ENCODE measurements at regions not wholly inside any gene's neighbourhood (a gene's known extent, or its start where the extent isn't known, plus 50 kb on each side); places are given as distances from the start of the nearest gene placed in this dataset.

GRCh38 chr9:115998666-115999065, 154.9 kb upstream of the PAPPA start:
- Histone ChIP-seq H3K27ac (ENCODE audit: low read depth in 2 of 2, low read length in 1 of 2) (peak overlapping the region in 1 of 2 experiments; percentile 83; a peak in 3 of 4 replicates), H3K79me2 (ENCODE audit: insufficient read depth) (no peaks in the 10 kb centered on the region), H3K9me3 (no peaks in the 10 kb centered on the region), H4K20me1 (ENCODE audit: insufficient read depth) (no peaks in the 10 kb centered on the region), H3K9me2 (no peaks in the 10 kb centered on the region), H3K4me1 (ENCODE audit: control insufficient read depth in 1 of 2, insufficient read depth in 2 of 2, low read depth in 1 of 2, low read length in 1 of 2) (peaks cover 0 to 40% of the 10 kb centered on the region in 2 experiments; a peak in 2 of 4 replicates), H3K4me3 (ENCODE audit: low read depth in 2 of 2, low read length in 1 of 2) (no peak overlapping the region), H3K4me2 (no peak overlapping the region), H3K9ac (peak overlapping the region; percentile 40; the same call in 1 of the 2 replicates), H3F3A (replicated peaks; ENCODE audit: insufficient read depth) (peaks cover 34% of the 10 kb centered on the region), H3K36me3 (replicated peaks in 1 of 2; ENCODE audit: control insufficient read depth in 1 of 2, insufficient read depth in 2 of 2, low read length in 1 of 2) (no peaks in the 10 kb centered on the region), H2AFZ (ENCODE audit: low read depth) (no peak overlapping the region), H3K27me3 (ENCODE audit: insufficient read depth) (no peaks in the 10 kb centered on the region)
- ChIA-PET CTCF (interaction anchor here (0.7 to 1.9 kb wide), 2 partner anchors 81 to 405 kb away, joined by 3 to 4 read pairs; no protein-coding TSS in a partner anchor), POLR2A (no interaction called here)
- TF ChIP-seq GABPA (IDR thresholded peaks at IDR 0.05; ENCODE audit: low read depth), result no peak
- no peak for DNase-seq

GRCh38 chr9:115999498-115999897, 154.1 kb upstream of the PAPPA start:
- Histone ChIP-seq H3K36me3 (replicated peaks in 1 of 2; ENCODE audit: control insufficient read depth in 1 of 2, insufficient read depth in 2 of 2, low read length in 1 of 2) (no peaks in the 10 kb centered on the region), H3K9me2 (no peaks in the 10 kb centered on the region), H3K4me3 (ENCODE audit: low read depth in 2 of 2, low read length in 1 of 2) (no peak overlapping the region), H3K27me3 (ENCODE audit: insufficient read depth) (no peaks in the 10 kb centered on the region), H4K20me1 (ENCODE audit: insufficient read depth) (no peaks in the 10 kb centered on the region), H2AFZ (ENCODE audit: low read depth) (no peak overlapping the region), H3F3A (replicated peaks; ENCODE audit: insufficient read depth) (peaks cover 34% of the 10 kb centered on the region), H3K27ac (ENCODE audit: low read depth in 2 of 2, low read length in 1 of 2) (peak overlapping the region in 1 of 2 experiments; percentile 6; a peak in 2 of 4 replicates), H3K9me3 (no peaks in the 10 kb centered on the region), H3K79me2 (ENCODE audit: insufficient read depth) (no peaks in the 10 kb centered on the region), H3K9ac (no peak overlapping the region), H3K4me1 (ENCODE audit: control insufficient read depth in 1 of 2, insufficient read depth in 2 of 2, low read depth in 1 of 2, low read length in 1 of 2) (peaks cover 0 to 42% of the 10 kb centered on the region in 2 experiments; a peak in 2 of 4 replicates), H3K4me2 (no peak overlapping the region)
- DNase-seq, result no peak
- CTCF ChIA-PET, result interaction anchor here (1.9 kb wide), 1 partner anchor 406 kb away, joined by 4 read pairs; no protein-coding TSS in a partner anchor
- WGBS (ENCODE audit: low lambda C conversion rate), result 37% methylated on average over 2 of the region's 2 CpGs
- POLR2A ChIA-PET, result no interaction called here
- TF ChIP-seq TAF1 (IDR thresholded peaks at IDR 0.05; ENCODE audit: borderline replicate concordance, low read depth, low read length), result no peak
- TF ChIP-seq PBX3 (IDR thresholded peaks at IDR 0.05), result peak; percentile 52; the same call in 1 of the 2 replicates
- TF ChIP-seq RAD21 (IDR thresholded peaks at IDR 0.05; ENCODE audit: low read length), result no peak
- TF ChIP-seq TCF12 (IDR thresholded peaks at IDR 0.05), result peak; percentile 54
- no peak for TF ChIP-seq CTCF (IDR thresholded peaks at IDR 0.05)
- TF ChIP-seq GABPA (IDR thresholded peaks at IDR 0.05; ENCODE audit: low read depth), result no peak
- TF ChIP-seq RFX5 (IDR thresholded peaks at IDR 0.05; ENCODE audit: low read length), result no peak
- TF ChIP-seq GATA2 (CRISPR knock-in tag; IDR thresholded peaks at IDR 0.05), result no peak
- TF ChIP-seq FOXM1 (IDR thresholded peaks at IDR 0.05; ENCODE audit: low read depth), result no peak
- 0 out of 2 replicates have a peak, but pooled peaks have one; percentile 19 for TF ChIP-seq ELF1 (IDR thresholded peaks at IDR 0.05)
- no peak for TF ChIP-seq MXI1 (IDR thresholded peaks at IDR 0.05; ENCODE audit: low read depth, low read length)
- TF ChIP-seq POLR2AphosphoS5 (IDR thresholded peaks at IDR 0.05; ENCODE audit: low read depth, low read length), result no peak
- no peak for TF ChIP-seq CHD2 (IDR thresholded peaks at IDR 0.05; ENCODE audit: low read length, partially characterized antibody)
- no peak for TF ChIP-seq RXRA (IDR thresholded peaks at IDR 0.05; ENCODE audit: borderline replicate concordance, low read depth)
- no peak for TF ChIP-seq NRF1 (IDR thresholded peaks at IDR 0.05; ENCODE audit: low read depth, low read length)
- TF ChIP-seq JUND (IDR thresholded peaks at IDR 0.05), result peak; percentile 35
- no peak for TF ChIP-seq YY1 (IDR thresholded peaks at IDR 0.05; ENCODE audit: low read depth)
- 0 out of 2 replicates have a peak, but pooled peaks have one; percentile 19 for TF ChIP-seq TEAD4 (IDR thresholded peaks at IDR 0.05; ENCODE audit: borderline replicate concordance, insufficient read depth)
- no peak for TF ChIP-seq EZH2phosphoT487 (IDR thresholded peaks at IDR 0.05; ENCODE audit: borderline replicate concordance, low read depth)
- TF ChIP-seq RCOR1 (IDR thresholded peaks at IDR 0.05; ENCODE audit: low read length), result no peak
- TF ChIP-seq EP300 (IDR thresholded peaks at IDR 0.05; ENCODE audit: borderline replicate concordance in 1 of 2, low read depth in 1 of 2, low read length in 1 of 2), result peak in 1 of 2 experiments; percentile 62; a peak in 2 of 4 replicates
- TF ChIP-seq USF1 (IDR thresholded peaks at IDR 0.05; ENCODE audit: borderline replicate concordance, low read depth), result peak; percentile 61; the same call in 1 of the 2 replicates
- 0 out of 2 replicates have a peak, but pooled peaks have one; percentile 24 for TF ChIP-seq MAX (IDR thresholded peaks at IDR 0.05; ENCODE audit: low read depth)
- no peak for TF ChIP-seq ZBTB33 (IDR thresholded peaks at IDR 0.05; ENCODE audit: borderline replicate concordance, low read depth)
- no peak for TF ChIP-seq FOXJ3 (CRISPR knock-in tag; IDR thresholded peaks at IDR 0.05)

Data from SK-N-SH (cell line).